Globus pallidus (tissue), 1 donor: ENCODE measurements at regions not wholly inside any gene's neighbourhood (a gene's known extent, or its start where the extent isn't known, plus 50 kb on each side); places are given as distances from the start of the nearest gene placed in this dataset.

Experiments
- DNase-seq: peaks from one replicate; pipeline ENCODE4 v3.0.0-alpha.2; 2015; ENCODE audit warnings: low spot score

- no peak for DNase-seq
Observed at GRCh38 chr3:110753516-110753915, 318.1 kb upstream of the NECTIN3 start.

- DNase-seq = peak; percentile 9
Observed at GRCh38 chr3:110754212-110754916, 317.3 kb upstream of the NECTIN3 start.

GRCh38 chr3:110755345-110755744 lies 316.3 kb upstream of the NECTIN3 start:
- DNase-seq = no peak

GRCh38 chr3:110756705-110757104 lies 314.9 kb upstream of the NECTIN3 start:
- DNase-seq = no peak

GRCh38 chr3:110758208-110758607 lies 313.4 kb upstream of the NECTIN3 start:
- no peak for DNase-seq

GRCh38 chr3:110767156-110767555 lies 304.5 kb upstream of the NECTIN3 start:
- no peak for DNase-seq

GRCh38 chr3:110767838-110768237 lies 303.8 kb upstream of the NECTIN3 start:
- no peak for DNase-seq

GRCh38 chr3:110773413-110773954 lies 298.1 kb upstream of the NECTIN3 start:
- DNase-seq = no peak

- no peak for DNase-seq
Observed at GRCh38 chr3:110774496-110775265, 296.9 kb upstream of the NECTIN3 start.

GRCh38 chr3:110779581-110779980 lies 292.0 kb upstream of the NECTIN3 start:
- DNase-seq = no peak

GRCh38 chr3:110783541-110783940 lies 288.1 kb upstream of the NECTIN3 start:
- no peak for DNase-seq

- DNase-seq = no peak
Observed at GRCh38 chr3:110788794-110789193, 282.8 kb upstream of the NECTIN3 start.

- no peak for DNase-seq
Observed at GRCh38 chr3:110789315-110789714, 282.3 kb upstream of the NECTIN3 start.

- no peak for DNase-seq
Observed at GRCh38 chr3:110790631-110791030, 281.0 kb upstream of the NECTIN3 start.

GRCh38 chr3:110791995-110792686 lies 279.5 kb upstream of the NECTIN3 start:
- no peak for DNase-seq

- DNase-seq = no peak
Observed at GRCh38 chr3:110793611-110794010, 278.0 kb upstream of the NECTIN3 start.

GRCh38 chr3:110795163-110795562 lies 276.5 kb upstream of the NECTIN3 start:
- DNase-seq = no peak

GRCh38 chr3:110799271-110799670 lies 272.3 kb upstream of the NECTIN3 start:
- DNase-seq = no peak

- DNase-seq = no peak
Observed at GRCh38 chr3:110804856-110805255, 266.8 kb upstream of the NECTIN3 start.

GRCh38 chr3:110806924-110807323 lies 264.7 kb upstream of the NECTIN3 start:
- DNase-seq = no peak

- no peak for DNase-seq
Observed at GRCh38 chr3:110808630-110809029, 263.0 kb upstream of the NECTIN3 start.

- no peak for DNase-seq
Observed at GRCh38 chr3:110810356-110810755, 261.3 kb upstream of the NECTIN3 start.

GRCh38 chr3:110811050-110811449 lies 260.6 kb upstream of the NECTIN3 start:
- DNase-seq = no peak
